ENCODE measurements at regions not wholly inside any gene's neighbourhood (a gene's known extent, or its start where the extent isn't known, plus 50 kb on each side); places are given as distances from the start of the nearest gene placed in this dataset.

DNA sequence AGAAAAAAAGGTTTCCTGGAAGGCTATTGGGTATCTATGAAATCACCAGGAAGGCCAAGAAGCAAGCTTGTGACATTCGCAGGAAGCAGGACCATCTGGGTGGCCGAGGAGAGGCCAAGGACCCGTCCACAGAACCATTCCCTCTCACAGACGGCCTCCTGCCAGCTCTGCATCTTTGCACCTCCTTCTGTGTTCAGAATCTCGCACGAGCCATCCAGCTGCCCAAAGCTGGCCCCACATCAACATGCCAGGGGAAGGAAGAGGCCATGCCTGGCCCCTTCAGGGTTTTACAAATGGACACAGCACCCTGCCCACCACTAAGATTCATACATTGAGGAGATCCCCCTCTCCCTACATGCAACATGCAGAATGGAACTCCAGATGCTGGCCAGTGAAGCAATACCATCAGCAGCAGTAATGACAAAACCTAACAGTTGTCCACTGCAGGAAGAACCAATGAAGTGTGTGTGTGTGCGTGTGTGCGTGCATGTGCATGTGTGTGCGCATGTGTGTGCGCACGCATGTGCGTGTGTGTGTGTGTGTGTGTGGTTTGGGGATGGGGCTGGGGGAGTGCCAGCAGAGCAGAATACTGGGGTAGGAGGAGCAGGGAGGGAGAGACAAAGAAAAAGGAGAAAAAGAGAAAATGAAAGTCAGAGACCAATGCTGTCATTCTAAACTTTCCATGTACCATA is 184.2 kb upstream of the FOXQ1 start:
- TF ChIP-seq, protein P1, sequence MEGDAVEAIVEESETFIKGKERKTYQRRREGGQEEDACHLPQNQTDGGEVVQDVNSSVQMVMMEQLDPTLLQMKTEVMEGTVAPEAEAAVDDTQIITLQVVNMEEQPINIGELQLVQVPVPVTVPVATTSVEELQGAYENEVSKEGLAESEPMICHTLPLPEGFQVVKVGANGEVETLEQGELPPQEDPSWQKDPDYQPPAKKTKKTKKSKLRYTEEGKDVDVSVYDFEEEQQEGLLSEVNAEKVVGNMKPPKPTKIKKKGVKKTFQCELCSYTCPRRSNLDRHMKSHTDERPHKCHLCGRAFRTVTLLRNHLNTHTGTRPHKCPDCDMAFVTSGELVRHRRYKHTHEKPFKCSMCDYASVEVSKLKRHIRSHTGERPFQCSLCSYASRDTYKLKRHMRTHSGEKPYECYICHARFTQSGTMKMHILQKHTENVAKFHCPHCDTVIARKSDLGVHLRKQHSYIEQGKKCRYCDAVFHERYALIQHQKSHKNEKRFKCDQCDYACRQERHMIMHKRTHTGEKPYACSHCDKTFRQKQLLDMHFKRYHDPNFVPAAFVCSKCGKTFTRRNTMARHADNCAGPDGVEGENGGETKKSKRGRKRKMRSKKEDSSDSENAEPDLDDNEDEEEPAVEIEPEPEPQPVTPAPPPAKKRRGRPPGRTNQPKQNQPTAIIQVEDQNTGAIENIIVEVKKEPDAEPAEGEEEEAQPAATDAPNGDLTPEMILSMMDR (IDR thresholded peaks at IDR 0.05) = no peak

DNA sequence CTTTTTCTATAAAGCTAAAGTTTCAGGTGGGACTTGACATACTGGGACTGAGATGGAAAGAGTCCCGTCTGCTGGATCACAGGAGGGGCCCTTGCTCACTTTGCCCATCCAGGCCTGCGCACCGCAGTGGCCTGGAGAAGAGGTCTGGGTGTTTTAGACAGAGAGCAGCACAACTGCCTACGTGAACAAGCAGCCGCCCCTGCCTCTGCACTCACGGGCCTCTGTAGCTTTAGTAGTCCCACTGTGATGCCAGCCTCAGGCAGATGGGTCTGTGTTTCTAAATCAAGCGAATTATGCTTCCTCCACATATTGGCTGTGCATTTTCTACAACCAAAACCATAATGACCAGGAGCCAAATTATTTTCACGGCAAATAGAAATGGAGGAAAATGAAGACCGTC is 184.8 kb upstream of the FOXQ1 start:
- TF ChIP-seq, protein P1 (IDR thresholded peaks at IDR 0.05) = no peak

DNA sequence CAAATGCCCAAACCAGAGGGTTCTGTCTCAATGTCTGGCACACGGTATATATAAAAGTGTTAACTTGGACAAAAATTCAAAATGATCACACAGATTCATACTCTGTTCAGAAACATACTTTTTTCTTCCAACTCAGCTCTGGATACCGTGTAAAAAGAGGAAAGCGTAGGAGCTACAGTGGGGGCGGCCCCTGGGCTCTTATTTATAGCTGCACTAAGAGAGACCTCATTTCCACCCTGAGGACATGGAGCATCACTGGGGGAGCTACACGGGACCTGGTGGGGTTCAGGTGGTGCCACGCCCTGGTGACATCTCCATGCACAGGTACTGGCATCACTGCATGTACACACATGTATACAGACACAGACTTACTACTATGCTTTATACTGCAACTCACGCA is 185.9 kb upstream of the FOXQ1 start:
- TF ChIP-seq, protein P1 (IDR thresholded peaks at IDR 0.05) = no peak

DNA sequence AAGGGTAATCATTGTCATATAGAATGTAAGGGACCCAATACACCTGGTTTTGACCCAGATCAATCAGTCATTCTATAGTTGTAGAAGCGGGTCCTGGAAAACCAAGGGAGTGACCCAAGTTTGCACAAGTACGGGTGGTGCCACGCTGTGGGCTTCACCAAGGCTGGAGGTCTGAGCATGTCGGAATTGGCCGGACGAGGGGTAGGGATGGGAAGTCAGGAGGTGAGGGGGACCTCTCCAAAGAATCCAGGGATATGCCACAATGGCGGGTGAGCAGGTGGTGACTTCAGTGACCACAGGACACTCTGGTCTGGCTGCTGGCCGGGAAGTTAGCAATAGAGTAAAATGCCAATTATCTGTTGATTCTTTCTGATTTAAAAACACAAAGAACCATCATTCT is 186.6 kb upstream of the FOXQ1 start:
- TF ChIP-seq, protein P1 (IDR thresholded peaks at IDR 0.05) = no peak

DNA sequence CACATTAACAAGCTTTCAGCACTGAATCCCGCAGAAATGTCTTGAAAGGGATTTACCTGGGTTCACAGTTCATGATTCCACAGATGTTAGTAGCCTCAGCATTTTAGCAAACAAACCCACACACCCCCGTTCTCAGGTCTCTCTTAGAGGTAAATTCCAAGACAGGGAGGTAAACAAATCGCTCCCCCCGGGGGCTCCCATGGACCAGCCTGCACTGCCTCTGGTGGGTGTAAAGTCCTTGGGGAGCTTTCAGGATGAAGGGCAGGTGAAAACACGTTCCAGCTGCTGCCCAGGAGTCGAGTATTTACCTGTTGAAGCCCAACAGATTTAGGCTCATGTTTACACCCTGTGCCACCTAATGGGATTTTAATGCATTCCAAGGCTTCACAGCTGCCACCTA is 187.0 kb upstream of the FOXQ1 start:
- TF ChIP-seq, protein P1 (IDR thresholded peaks at IDR 0.05) = no peak

DNA sequence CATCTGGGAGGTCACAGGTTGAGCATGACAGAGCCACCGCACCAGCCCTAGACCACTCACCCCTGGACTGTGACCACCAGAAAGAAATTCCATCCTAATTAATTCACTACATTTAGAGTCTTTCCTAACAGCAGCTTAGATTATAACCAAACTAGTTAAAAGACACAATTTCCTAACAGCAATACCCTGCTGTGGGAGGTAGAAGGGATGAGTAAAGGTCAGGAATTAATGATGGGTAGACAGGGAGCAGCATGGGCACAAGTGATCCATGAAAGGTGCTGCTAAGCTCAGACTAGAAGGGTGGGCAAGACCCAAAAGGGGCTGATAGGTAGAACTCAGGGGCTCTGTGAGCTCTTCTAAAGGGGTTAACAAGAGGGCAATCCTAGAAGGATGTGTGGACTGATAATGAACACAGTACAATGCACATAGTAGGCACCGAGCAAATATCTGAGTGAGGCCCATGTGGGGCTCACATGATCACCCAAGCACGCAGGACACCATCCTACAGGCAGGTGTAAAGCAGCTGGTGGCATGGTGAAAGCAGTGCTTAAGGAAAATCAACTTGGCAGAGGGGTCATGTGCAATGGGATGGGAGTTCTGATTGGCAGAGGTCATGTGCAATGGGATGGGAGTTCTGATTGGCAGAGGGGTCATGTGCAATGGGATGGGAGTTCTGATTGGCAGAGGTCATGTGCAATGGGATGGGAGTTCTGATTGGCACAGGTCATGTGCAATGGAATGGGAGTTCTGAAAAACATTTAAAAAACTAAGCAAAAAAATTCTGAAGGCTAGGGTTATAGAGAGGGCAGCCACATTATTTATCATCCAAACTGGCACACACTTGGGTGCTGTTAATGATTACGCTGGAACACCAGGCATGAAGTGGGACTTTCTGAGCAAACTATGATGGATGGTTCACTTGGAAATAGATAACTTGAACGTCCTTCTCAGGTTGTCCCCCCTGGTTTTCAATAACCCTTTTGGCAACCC is 188.2 kb upstream of the FOXQ1 start:
- TF ChIP-seq, protein P1 (IDR thresholded peaks at IDR 0.05) = no peak

DNA sequence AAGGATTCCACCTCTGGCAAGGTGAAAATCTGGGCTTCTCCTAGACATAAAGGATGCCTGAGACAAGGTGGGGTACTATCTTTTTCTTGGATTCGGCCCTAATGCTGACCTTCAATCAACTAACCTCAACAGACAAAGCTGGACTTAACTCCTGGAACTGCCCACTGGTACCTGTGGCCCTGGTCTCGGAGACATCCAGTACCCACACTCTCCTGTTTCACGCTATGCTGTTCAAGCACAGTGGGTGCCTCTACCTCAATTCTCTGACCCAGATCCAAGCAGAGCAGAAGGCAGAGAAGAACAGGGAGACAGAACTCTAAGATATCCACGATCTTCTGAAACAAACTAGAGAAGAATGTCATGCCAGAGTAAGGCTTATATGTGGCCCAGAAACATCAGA is 189.8 kb upstream of the FOXQ1 start:
- TF ChIP-seq, protein P1 (IDR thresholded peaks at IDR 0.05) = no peak
